Nephron progenitor cell (in vitro differentiated cells): ENCODE measurements at regions not wholly inside any gene's neighbourhood (a gene's known extent, or its start where the extent isn't known, plus 50 kb on each side); places are given as distances from the start of the nearest gene placed in this dataset.
"Not testable (repeated sequence)": the region's sequence is repeated elsewhere in the genome, so short reads cannot be mapped to it uniquely, and the experiment has no call there.

Source experiments
- DNase-seq: peaks from one replicate; pipeline ENCODE4 v3.0.0; 2021
- H3K27ac Mint-ChIP-seq: 2 replicates; pipeline ENCODE4 v1.8.0; 2021; ENCODE audit warnings: mild to moderate bottlenecking, moderate library complexity, mixed read lengths
- H3K27me3 Mint-ChIP-seq: 2 replicates; pipeline ENCODE4 v1.8.0; 2021; ENCODE audit warnings: mild to moderate bottlenecking, low read depth, mixed read lengths; ENCODE audit not compliant: poor library complexity
- H3K36me3 Mint-ChIP-seq: 2 replicates; pipeline ENCODE4 v1.8.0; 2021; ENCODE audit warnings: low read depth, mixed read lengths
- H3K4me1 Mint-ChIP-seq: 2 replicates; pipeline ENCODE4 v1.8.0; 2021; ENCODE audit warnings: mixed read lengths
- H3K4me3 Mint-ChIP-seq: 2 replicates; pipeline ENCODE4 v1.8.0; 2021; ENCODE audit warnings: mild to moderate bottlenecking, moderate library complexity, mixed read lengths
- H3K9me3 Mint-ChIP-seq: 2 replicates; pipeline ENCODE4 v1.8.0; 2021; ENCODE audit warnings: mild to moderate bottlenecking, moderate library complexity, mixed read lengths
- TF ChIP-seq, protein P1 (sequence below): fragments of 200-600 bp; sonication (generic); IDR thresholded peaks from 2 replicates; pipeline ENCODE4 v1.5.0; 2021; ENCODE audit warnings: antibody characterized with exemption

DNA sequence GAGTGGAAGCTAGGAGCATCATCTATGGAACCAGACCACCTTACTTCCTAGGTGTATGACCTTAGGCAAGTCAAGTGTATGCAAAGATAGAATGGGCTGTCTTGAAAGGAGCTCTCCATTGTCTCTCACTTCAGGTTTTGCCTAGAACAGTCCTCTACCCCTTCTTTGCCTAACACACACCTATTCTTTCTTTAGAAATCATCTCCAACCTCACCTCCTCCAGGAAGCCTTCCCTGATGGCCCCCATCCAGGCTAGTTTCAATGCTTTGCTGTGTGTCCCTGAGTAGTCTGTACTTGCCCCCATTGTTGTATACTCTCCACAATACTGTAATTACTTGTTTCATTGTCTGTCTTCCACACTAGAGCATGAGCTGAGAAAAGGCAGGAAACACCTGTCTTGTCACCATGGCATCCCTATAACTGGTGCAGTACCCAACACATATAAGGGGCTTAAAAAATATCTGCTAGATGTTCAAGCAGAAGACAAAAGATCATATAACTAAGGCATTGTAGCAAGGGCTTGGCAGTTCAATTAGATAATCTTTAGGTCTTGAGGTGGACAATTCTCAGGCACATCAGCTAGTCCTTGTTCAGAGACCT, 83.0 kb downstream of the RRAGC start:
- no peak overlapping the region for H3K4me3 Mint-ChIP-seq
- no peaks in the 10 kb centered on the region for H3K9me3 Mint-ChIP-seq
- H3K27me3 Mint-ChIP-seq: peaks cover 12% of the 10 kb centered on the region
- H3K36me3 Mint-ChIP-seq: no peaks in the 10 kb centered on the region
- no peaks in the 10 kb centered on the region for H3K4me1 Mint-ChIP-seq
- H3K27ac Mint-ChIP-seq: no peak overlapping the region
- TF ChIP-seq, protein P1, sequence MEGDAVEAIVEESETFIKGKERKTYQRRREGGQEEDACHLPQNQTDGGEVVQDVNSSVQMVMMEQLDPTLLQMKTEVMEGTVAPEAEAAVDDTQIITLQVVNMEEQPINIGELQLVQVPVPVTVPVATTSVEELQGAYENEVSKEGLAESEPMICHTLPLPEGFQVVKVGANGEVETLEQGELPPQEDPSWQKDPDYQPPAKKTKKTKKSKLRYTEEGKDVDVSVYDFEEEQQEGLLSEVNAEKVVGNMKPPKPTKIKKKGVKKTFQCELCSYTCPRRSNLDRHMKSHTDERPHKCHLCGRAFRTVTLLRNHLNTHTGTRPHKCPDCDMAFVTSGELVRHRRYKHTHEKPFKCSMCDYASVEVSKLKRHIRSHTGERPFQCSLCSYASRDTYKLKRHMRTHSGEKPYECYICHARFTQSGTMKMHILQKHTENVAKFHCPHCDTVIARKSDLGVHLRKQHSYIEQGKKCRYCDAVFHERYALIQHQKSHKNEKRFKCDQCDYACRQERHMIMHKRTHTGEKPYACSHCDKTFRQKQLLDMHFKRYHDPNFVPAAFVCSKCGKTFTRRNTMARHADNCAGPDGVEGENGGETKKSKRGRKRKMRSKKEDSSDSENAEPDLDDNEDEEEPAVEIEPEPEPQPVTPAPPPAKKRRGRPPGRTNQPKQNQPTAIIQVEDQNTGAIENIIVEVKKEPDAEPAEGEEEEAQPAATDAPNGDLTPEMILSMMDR: no peak
- DNase-seq: no peak

DNA sequence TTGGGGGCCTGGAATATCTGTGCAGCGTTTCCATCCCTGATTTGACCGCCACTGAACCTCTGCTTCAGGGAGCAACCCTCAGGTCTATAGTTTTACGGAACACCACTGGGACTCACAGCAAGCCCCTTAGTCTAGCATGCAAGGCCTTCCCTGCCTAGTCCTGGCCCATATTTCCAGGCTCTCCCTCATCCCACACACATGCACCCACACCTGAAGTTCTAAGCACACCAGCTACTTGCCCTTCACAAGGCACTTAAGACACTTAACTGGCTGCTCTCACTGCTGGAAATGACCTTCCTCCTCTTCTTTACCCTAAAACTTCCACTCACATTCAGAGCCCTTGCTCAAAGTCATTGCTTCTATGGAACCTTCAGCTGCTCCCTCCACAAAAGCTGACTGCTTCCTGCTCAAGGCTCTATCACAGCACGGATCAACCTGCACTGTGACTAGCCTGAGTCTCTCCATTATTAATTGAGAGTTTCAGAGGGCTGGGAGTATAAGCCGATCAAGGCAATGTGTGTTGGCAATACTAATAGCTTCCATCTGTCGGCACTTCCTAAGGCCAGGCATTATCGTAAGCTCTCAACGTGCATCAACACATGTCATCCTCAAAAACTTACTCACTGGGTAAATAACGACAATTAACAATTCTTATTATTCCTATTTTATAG, 84.3 kb downstream of the RRAGC start:
- Mint-ChIP-seq H3K27ac (no peak overlapping the region), H3K4me3 (no peak overlapping the region), H3K9me3 (no peaks in the 10 kb centered on the region), H3K4me1 (no peaks in the 10 kb centered on the region), H3K27me3 (peaks cover 5% of the 10 kb centered on the region), H3K36me3 (no peaks in the 10 kb centered on the region)
- DNase-seq: no peak
- TF ChIP-seq, protein P1: no peak

DNA sequence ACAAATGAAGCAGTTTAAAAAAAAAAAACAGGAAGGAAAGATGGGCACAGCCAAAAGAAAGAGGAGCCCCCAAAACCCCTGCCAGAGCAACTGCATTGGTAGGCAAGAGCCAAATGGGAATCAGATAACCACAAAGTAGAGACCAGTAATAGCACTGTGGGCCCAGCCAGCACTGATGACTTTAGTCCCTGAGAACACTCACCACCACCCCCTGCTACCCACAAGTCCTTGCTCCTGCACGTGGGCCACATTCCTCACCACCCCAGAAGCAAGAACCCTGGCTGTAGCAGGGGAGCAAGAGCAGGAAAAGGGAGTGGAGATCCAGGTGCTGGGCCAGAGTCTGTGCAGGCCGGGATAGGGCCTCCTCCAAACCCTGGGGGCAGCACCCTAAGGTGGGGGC, 86.1 kb downstream of the RRAGC start:
- Mint-ChIP-seq H3K36me3 (no peaks in the 10 kb centered on the region), H3K27me3 (peaks cover 5% of the 10 kb centered on the region), H3K27ac (no peak overlapping the region), H3K4me1 (no peaks in the 10 kb centered on the region), H3K9me3 (no peaks in the 10 kb centered on the region), H3K4me3 (no peak overlapping the region)
- DNase-seq: no peak
- TF ChIP-seq, protein P1: no peak

DNA sequence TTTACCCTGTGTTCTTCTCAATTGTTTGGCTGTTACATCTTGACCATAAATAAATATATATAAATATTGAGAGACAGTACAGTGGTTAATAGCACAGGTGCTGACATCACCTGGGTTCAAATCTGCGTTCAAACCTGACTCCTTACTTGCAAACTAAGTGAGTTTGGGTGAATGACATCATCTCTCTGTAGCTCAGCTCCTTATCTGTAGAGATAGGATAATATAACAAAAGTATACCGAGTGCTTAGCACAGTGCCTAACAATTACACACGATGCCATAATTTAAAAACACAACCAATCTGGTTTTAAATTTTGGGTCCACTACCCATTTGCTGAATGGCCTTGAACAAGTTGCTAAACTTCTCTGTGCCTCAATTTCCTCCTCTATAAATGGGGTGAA, 86.6 kb downstream of the RRAGC start:
- Mint-ChIP-seq H3K27me3 (peaks cover 5% of the 10 kb centered on the region), H3K36me3 (no peaks in the 10 kb centered on the region), H3K9me3 (peaks cover 3% of the 10 kb centered on the region), H3K4me3 (no peak overlapping the region), H3K4me1 (no peaks in the 10 kb centered on the region), H3K27ac (no peak overlapping the region)
- TF ChIP-seq, protein P1: no peak
- DNase-seq: no peak

DNA sequence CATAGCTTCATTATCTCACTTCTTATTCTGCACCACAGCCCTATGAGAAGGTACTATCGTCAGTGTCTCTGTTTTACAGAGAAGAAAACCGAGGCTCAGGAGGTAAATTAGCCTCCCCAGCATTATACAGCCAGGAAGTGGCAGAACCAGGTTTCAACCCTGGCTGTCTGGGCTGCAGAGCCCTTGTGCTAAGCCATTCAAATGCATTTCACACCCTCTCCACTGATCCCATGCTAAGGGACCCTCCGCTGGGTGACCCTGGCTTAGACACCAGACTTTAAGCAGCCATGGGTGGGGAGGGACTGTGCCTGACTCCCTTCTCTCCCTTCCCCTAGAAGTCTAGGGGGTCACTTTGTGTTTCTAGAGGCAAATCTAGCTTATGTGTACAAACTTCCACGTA, 87.5 kb downstream of the RRAGC start:
- H3K36me3 Mint-ChIP-seq: no peaks in the 10 kb centered on the region
- H3K4me1 Mint-ChIP-seq: no peaks in the 10 kb centered on the region
- H3K4me3 Mint-ChIP-seq: no peak overlapping the region
- H3K9me3 Mint-ChIP-seq: peaks cover 7% of the 10 kb centered on the region
- TF ChIP-seq, protein P1: no peak
- no peak for DNase-seq
- H3K27ac Mint-ChIP-seq: no peak overlapping the region
- peaks cover 5% of the 10 kb centered on the region for H3K27me3 Mint-ChIP-seq

DNA sequence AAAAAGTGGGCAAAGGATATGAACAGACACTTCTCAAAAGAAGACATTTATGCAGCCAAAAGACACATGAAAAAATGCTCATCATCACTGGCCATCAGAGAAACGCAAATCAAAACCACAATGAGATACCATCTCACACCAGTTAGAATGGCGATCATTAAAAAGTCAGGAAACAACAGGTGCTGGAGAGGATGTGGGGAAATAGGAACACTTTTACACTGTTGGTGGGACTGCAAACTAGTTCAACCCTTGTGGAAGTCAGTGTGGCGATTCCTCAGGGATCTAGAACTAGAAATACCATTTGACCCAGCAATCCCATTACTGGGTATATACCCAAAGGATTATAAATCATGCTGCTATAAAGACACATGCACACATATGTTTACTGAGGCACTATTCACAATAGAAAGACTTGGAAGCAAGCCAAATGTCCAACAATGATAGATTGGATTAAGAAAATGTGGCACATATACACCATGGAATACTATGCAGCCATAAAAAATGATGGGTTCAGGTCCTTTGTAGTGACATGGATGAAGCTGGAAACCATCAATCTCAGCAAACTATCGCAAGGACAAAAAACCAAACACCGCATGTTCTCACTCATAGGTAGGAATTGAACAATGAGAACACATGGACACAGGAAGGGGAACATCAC, 88.9 kb downstream of the RRAGC start:
- not testable (repeated sequence) for H3K9me3 Mint-ChIP-seq, H3K27ac Mint-ChIP-seq, H3K4me1 Mint-ChIP-seq, H3K4me3 Mint-ChIP-seq, DNase-seq, H3K27me3 Mint-ChIP-seq, H3K36me3 Mint-ChIP-seq
